Urinary bladder (tissue), 3 donors: ENCODE measurements at regions not wholly inside any gene's neighbourhood (a gene's known extent, or its start where the extent isn't known, plus 50 kb on each side); places are given as distances from the start of the nearest gene placed in this dataset.

ENCODE experiments used
- DNase-seq: peaks from one replicate; pipeline ENCODE4 v3.0.0-alpha.2; 2015; ENCODE audit errors: extremely low spot score
- H3K27ac ChIP-seq: one replicate; pipeline ENCODE4 v1.5.1; 2013; ENCODE audit warnings: low read depth, mild to moderate bottlenecking, moderate library complexity
- H3K36me3 ChIP-seq: one replicate; pipeline ENCODE4 v1.6.1; 2013; ENCODE audit warnings: mild to moderate bottlenecking, moderate library complexity; ENCODE audit not compliant: insufficient read depth
- H3K4me1 ChIP-seq: one replicate; pipeline ENCODE4 v1.6.1; 2013; ENCODE audit warnings: mild to moderate bottlenecking, moderate library complexity; ENCODE audit not compliant: insufficient read depth
- H3K4me3 ChIP-seq: one replicate; pipeline ENCODE4 v1.5.1; 2013; ENCODE audit warnings: low read depth, low read length
- WGBS: extraction: QIAGEN DNeasy Blood & Tissue Kit; methylation state at CpG from one replicate; pipeline ENCODE4 v1.1.7; 2013; 5-methylcytosine and 5-hydroxymethylcytosine counted together
- donor health status: healthy with polysubstance abuse.
- donor health status: healthy.

DNA sequence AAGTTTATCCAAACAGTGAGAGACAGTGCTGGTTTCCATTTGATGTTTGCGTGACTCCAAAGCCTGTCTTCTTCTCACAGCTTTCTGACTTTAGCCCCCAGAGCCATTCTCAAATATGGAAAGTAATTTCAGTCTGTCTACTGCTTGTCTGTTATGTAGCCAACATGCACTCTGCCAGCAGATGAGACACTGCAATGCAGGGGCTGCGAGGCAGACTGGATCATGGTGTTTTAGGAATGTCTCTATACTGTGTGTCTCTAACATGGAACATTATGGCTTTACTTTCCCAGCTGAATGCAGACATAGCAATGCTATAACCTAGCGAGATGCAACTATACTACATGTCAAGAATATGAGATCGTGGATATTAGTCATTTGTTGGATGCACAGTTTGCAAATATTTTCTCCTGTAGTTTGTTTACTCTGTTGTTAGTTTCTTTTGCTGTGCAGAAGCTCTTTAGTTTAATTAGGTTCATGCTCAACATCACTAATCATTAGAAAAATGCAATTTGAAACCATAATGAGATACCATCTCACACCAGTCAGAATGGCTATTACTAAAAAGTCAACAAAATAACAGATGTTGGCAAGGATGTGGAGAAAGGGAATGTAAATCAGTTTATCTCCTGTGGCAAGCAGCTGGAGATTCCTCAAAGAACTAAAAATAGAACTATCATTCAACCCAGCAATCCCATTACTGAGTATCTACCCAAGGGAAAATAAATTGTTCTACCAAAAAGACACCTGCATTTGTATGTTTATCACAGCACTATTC, 235.8 kb upstream of the TMTC1 start:
- Histone ChIP-seq H3K27ac (no peak overlapping the region), H3K4me1 (no peaks in the 10 kb centered on the region), H3K36me3 (no peaks in the 10 kb centered on the region), H3K4me3 (no peak overlapping the region)
- WGBS = 64% methylated on average over 4 of the region's 4 CpGs
- no peak for DNase-seq

DNA sequence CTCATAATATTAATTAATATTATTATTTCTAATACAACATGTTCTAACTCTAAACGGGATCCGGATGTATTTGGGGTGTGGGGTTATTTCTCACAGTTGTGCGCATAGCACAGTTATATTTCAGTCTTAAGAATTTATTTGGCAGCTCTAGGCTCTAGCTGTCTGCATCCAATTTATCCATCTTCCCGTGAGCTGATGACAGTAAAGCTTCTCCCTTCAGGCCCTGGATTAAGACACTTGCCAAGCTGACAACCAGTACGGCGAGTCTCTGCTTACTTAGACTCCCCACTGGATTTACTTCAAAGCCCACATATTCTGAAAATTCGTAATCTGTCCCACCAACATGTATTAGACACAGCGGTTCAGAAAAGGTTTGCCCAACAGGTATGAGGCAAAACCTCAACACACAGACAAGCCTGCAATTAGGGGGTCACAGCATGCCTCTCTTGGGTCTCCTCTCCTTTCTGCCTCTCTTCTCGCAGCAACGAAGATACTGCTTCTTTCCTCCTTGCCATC, 232.9 kb upstream of the TMTC1 start:
- H3K27ac ChIP-seq = no peak overlapping the region
- no peak overlapping the region for H3K4me3 ChIP-seq
- WGBS = 75% methylated on average over 10 of the region's 10 CpGs
- H3K4me1 ChIP-seq = no peaks in the 10 kb centered on the region
- no peak for DNase-seq
- H3K36me3 ChIP-seq = no peaks in the 10 kb centered on the region

DNA sequence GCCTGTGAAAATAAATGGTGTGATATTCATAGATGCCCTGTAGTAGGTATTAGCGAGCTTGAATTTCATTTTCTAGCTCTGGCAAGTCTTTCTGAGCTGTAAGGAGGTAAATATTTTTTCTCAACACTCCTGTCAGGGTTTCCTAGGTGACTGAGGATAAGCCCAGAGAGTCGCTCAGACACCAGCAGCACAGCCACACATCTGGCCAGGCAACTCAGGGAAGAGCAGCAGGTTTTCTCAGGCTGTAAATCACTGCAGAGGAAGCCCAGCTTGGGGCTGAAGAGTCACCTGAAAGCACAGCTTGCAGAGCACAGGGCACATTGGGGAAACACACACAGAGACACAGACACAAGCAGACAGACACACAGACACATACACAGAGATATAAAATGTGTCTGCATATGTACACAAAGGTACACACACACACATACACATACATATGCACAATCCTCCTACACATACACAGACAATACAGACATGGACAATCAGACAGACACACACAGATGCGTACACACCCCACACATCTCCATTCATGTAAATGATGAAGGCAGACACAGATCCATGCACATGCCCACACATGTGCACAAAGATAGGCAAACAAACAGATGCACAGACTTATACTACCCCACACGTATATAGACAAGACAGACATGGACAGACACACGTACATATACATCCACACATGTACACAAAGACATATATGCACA, 232.0 kb upstream of the TMTC1 start:
- no peak overlapping the region for H3K27ac ChIP-seq
- no peaks in the 10 kb centered on the region for H3K4me1 ChIP-seq
- H3K4me3 ChIP-seq = no peak overlapping the region
- WGBS = 81% methylated on average over 5 of the region's 5 CpGs
- no peaks in the 10 kb centered on the region for H3K36me3 ChIP-seq
- no peak for DNase-seq

DNA sequence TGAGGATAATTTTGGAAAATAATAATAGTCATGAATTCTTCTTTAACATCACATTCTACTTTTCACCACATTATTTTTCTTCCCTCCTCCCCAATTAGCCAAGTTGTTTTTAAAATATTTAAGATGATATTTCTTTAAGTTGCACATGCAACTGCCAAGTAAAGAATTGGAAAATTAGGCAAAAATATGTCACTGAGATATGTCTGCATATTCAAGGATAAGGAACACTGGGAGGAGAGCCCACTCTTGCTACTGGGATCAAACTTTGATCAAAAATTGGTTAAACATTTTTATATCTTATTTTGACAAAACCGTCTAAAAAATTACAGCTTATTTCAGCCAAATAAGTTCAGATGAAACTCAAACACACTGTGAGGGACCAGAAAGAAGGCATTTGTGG, 231.2 kb upstream of the TMTC1 start:
- DNase-seq = no peak
- Histone ChIP-seq H3K4me1 (no peaks in the 10 kb centered on the region), H3K36me3 (no peaks in the 10 kb centered on the region), H3K4me3 (no peak overlapping the region), H3K27ac (no peak overlapping the region)
- WGBS = 43% methylated on average over 1 of the region's 1 CpG

DNA sequence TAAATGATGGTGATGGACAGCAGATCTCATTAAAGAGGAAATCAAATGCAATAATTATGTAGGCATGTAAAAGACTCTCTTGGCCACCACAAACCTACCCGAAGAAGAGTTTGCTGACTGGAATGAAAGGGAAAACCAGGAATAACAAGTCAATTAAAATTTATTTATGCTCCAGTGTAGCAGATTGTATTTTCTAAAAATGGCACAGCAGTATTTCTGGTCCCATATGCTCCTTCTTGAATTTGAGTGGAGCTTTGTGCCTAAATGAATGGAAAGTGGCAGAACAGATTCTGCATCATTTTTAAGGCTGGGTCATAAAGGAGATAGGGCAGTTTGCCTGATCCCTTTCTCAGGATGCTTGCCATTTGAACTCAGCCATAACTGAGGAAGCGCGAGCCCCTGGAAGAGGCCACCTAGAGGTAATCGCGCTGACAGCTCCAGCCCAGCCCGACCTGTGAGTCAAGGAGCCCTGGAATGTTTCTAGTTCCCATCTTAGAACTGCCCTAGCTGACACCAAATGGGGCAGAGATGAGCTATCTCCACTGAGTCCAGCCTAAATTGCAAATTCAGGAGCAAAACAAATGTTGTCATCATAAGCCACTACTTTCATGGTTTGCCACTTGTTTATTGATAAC, 229.2 kb upstream of the TMTC1 start:
- WGBS = 61% methylated on average over 6 of the region's 6 CpGs

DNA sequence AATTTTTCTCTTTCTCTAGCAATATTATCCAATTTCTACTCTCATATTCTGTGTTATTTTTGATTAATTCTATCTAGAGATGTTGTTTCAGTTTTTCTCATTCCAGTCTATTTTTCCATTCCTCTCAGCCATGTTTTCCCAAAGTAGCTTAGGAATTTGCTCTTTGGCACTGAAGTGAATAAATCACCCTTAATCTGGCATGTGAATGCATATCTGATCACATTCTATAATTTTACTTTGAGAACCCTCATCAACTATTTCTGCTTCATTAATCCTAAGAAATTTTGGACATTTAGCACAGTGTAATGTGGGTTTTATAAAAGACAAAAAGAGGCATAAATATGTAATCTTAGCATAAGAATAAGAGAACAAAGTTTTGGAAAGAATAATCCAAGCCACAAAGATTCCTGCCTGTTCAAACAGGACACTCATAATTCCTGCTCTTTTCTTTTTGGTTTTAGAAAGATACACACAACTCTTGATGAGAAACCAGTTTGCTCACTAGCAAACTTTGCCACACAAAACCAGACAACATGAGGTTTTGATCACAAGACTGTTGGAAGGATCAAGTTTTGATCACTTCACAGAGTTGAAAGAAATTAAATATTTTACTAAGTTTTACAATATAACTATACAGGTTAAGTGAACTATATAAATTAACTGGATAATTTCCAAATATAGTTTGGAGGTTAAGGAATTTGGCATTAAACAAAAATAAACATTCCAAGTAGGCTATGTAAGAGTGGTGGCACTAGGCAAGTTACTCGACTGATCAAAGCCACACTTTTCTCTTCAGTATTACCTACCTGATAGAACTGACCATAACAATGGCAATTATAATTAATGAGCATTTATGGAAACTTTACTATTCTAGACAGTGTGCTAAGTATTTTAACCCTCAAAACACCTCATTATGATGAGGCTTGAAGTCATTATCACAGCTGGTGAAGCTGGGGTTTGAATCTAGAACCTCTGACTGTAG, 226.6 kb upstream of the TMTC1 start:
- DNase-seq = no peak
- WGBS = 80% methylated on average over 1 of the region's 1 CpG
- H3K4me3 ChIP-seq = no peak overlapping the region
- peaks cover 2% of the 10 kb centered on the region for H3K4me1 ChIP-seq
- no peaks in the 10 kb centered on the region for H3K36me3 ChIP-seq
- no peak overlapping the region for H3K27ac ChIP-seq

More for the DNA sequence above, 229.2 kb upstream of the TMTC1 start:
- no peak overlapping the region for H3K4me3 ChIP-seq
- DNase-seq = no peak
- H3K36me3 ChIP-seq = no peaks in the 10 kb centered on the region
- no peak overlapping the region for H3K27ac ChIP-seq
- H3K4me1 ChIP-seq = no peaks in the 10 kb centered on the region

DNA sequence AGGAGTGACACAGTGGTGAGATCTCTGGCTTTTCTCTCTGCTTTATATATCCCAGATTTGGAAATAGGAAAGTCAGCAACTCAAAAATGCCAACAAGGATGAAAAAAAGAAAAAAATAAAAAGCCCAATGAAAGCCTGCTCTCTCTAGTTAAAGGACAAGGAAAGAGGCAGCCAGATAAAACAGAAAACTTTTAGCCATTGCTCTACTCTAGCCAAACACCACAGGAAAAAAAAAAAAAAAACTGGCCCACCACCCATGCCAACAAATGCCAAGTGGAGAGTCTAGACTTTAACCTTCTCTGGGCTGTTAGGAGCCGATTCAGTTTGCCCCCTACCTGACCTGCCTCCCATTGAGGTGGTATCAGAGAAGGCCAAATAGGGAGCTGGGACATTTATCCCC, 222.3 kb upstream of the TMTC1 start:
- WGBS = 81% methylated on average over 1 of the region's 1 CpG
- Histone ChIP-seq H3K27ac (no peak overlapping the region), H3K4me1 (peaks cover 2% of the 10 kb centered on the region), H3K36me3 (no peaks in the 10 kb centered on the region), H3K4me3 (no peak overlapping the region)
- no peak for DNase-seq

DNA sequence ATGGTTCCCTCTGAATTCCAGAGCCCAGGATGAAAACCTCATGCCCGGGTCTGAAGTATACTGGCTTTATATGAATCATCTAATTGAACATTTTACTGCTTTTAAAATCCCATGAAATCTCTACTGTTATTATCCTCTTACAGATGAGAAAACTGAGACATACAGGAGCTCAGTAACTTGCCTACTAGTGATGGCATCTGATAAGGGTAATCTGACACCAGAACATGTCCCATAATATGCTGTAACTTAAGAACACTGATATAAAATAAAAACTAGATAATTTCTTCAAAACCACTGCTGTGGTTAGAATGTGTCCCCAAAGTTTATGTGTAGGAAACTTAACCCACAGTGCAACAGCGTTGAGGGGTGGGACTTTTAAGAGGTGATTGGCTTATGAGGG, 219.6 kb upstream of the TMTC1 start:
- 76% methylated on average over 2 of the region's 2 CpGs for WGBS

DNA sequence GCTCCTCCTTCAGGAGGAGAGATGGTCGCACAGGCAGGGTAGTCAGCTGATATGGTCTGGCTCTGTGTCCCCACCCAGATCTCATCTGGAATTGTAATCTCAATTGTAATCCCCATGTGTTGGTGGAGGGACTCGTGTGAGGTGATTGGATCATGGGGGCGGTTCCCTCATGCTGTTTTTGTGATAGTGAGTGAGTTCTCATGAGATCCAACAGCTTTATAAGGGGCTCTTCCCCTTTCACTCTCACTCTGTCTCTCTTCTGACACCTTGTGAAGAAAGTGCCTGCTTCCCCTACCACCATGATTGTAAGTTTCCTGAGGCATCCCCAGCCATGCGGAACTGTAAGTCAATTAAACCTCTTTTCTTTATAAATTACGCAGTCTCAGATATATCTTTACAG, 218.9 kb upstream of the TMTC1 start:
- Histone ChIP-seq H3K27ac (no peak overlapping the region), H3K36me3 (no peaks in the 10 kb centered on the region), H3K4me3 (no peak overlapping the region), H3K4me1 (peaks cover 2% of the 10 kb centered on the region)
- WGBS = 93% methylated on average over 5 of the region's 5 CpGs
- DNase-seq = no peak

More for the DNA sequence above, 219.6 kb upstream of the TMTC1 start:
- no peak for DNase-seq
- Histone ChIP-seq H3K27ac (no peak overlapping the region), H3K4me3 (no peak overlapping the region), H3K36me3 (no peaks in the 10 kb centered on the region), H3K4me1 (peaks cover 2% of the 10 kb centered on the region)

DNA sequence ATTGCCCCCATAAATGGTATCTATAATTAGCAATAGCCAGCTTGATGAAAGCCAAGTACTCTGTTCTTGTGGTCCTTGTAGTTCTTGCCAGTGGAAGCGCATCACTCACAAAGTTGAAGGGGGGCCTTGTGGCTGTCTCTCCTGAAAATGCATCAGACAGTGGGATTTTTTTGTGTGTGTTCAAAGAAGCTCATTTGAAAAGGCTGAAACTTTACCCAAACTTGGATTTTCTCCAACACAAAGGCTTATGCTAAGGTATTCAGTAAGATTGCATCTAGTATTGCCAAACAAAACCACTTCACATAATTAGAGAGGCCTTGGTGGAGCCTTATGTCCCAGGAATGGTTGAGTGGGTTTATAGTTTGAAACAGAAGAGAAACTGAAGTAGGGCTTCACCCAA, 216.7 kb upstream of the TMTC1 start:
- Histone ChIP-seq H3K27ac (no peak overlapping the region), H3K4me3 (no peak overlapping the region), H3K4me1 (peaks cover under 1% of the 10 kb centered on the region), H3K36me3 (no peaks in the 10 kb centered on the region)
- WGBS = 93% methylated on average over 1 of the region's 1 CpG
- no peak for DNase-seq

DNA sequence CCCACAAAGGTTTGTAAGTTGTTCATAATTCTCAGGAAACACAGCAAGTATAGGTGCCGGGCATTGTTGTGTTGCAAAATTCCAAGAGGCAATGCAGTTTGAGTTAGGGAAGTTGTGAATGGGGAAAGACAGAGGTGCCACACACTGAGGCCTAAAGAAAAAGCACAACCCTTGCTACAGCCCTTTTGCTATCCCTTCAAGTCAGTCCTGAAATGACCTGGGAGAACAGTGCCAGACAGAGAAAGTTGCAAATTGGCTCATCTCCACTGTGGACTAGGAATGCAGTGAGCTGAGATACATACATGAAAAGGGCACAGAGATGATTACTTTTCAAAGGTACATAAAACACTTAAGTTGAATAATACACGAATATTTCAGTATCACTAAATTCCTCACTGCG, 213.3 kb upstream of the TMTC1 start:
- H3K27ac ChIP-seq = no peak overlapping the region
- WGBS = 90% methylated on average over 3 of the region's 3 CpGs
- DNase-seq = no peak
- H3K36me3 ChIP-seq = no peaks in the 10 kb centered on the region
- H3K4me1 ChIP-seq = no peaks in the 10 kb centered on the region
- H3K4me3 ChIP-seq = no peak overlapping the region

DNA sequence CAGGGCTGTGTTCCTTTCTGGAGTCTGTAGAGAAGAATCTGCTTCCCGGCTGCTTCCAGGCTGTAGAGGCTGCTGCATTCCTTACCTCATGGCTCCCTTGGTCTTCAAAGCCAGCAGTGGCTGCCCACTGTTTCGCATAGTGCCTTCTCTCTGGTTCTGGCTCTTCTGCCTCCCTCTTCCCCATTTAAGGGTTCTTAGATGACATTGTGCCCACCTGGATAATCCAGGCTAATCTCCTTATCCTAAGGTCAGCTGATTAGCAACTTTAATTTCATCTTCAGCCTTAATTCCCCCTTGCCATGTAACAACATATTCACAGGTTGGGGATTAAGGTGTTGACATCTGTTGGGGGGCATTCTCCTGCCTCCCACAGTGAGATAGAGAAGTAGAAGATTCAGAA, 208.6 kb upstream of the TMTC1 start:
- 87% methylated on average over 2 of the region's 2 CpGs for WGBS

DNA sequence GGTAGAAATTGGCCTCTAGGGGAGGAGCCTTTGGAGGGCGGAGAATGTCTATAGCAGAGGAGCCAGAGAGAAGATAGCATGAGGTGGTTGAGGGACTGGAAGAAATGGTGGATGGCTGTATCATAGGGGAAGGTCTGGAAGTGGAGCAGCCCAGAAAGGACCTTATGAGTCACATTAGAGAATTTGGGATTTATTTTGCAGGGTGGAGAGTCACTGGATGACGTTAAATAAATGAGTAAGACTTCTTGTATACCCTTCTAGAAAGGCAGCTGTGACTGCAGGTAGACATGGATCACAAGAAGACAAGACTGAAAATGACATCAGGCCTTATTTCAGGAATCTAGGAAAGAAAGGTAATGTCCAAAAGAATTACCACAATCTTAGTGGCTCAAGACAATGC, 208.2 kb upstream of the TMTC1 start:
- no peak for DNase-seq
- Histone ChIP-seq H3K36me3 (no peaks in the 10 kb centered on the region), H3K27ac (no peak overlapping the region), H3K4me3 (no peak overlapping the region), H3K4me1 (no peaks in the 10 kb centered on the region)
- WGBS = 87% methylated on average over 2 of the region's 2 CpGs

More for the DNA sequence above, 208.6 kb upstream of the TMTC1 start:
- Histone ChIP-seq H3K4me3 (no peak overlapping the region), H3K36me3 (no peaks in the 10 kb centered on the region), H3K27ac (no peak overlapping the region), H3K4me1 (no peaks in the 10 kb centered on the region)
- no peak for DNase-seq
